Retina (tissue), 1 donor: ENCODE measurements at regions not wholly inside any gene's neighbourhood (a gene's known extent, or its start where the extent isn't known, plus 50 kb on each side); places are given as distances from the start of the nearest gene placed in this dataset.

ENCODE experiments used
- DNase-seq: peaks from one replicate; pipeline ENCODE4 v3.0.0-alpha.2; 2016

DNA sequence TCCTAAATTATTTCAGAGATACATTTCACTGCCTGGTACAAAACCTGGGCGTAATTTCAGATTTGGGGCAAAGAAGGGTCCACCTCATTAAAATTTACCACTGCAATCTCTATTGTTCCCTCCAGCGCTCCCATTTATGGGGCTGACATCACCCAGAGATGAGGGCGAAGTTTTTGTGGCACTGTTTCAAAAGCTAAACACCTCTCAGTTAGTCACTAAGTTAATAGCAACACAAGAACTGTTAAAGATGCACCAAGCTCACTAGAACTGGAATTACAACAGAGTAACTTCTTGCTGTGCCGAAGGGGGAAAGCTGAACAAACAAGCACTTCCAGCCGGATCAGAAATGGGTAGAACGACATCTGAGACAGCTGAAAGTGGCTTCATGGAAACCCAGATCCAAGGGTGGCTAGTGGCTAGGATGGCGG is 179.4 kb downstream of the GATA3 start:
- no peak for DNase-seq

GRCh38 chr10:8235253-8236027 is 181.0 kb downstream of the GATA3 start:
- DNase-seq: no peak

DNA sequence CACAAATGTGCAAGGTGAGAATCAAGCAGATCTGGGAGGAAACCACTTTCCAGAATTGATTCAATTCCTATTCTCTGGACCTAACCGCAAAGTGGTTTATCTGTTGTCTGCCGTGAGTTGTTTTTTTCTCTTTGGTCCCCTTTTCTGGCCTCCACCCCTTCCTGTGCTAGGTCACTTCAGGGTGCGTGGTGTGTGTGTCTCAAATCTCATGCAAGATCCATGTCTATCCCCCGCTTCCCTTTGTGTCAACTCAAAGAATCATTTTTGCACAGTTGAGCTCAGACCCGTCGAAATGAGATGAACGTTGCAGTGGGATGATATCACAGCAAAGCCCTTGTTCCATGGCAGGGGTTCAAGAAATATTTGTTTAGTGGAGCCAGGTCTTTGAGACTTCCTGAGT is 184.5 kb downstream of the GATA3 start:
- no peak for DNase-seq

GRCh38 chr10:8240861-8241260 is 186.4 kb downstream of the GATA3 start:
- DNase-seq: no peak

DNA sequence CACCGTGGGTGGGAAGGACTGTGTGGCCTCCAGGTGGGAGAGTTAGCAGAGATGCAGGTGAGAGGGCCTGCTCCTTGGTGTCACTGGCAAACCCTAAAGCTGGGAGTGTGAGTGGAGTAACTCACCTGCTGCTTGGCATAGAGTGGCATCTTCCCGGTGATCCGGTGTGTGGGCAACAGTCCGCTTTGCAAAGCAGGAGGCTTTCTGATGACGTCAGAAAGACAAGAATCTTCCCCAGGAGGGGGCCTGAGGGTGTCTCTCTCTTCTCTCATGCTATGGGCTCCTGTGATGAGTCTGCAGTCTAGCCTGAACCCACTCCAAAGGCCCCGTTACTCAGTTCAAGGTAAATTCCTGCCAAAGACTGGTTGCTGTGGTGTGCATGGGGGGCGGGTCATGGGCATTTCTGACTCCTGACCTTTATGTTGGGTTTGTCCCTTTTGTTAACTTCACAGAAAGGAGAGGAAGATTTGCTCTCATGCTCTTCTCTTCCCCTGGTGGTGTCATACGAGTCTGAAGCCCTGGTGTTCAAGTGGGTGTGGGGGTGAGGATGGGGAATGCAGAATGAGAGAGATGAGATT is 187.9 kb downstream of the GATA3 start:
- no peak for DNase-seq

- no peak for DNase-seq
These were observed 190.8 kb downstream of the GATA3 start for GRCh38 chr10:8245131-8245813.

GRCh38 chr10:8245814-8246142 is 191.3 kb downstream of the GATA3 start:
- DNase-seq: no peak

DNA sequence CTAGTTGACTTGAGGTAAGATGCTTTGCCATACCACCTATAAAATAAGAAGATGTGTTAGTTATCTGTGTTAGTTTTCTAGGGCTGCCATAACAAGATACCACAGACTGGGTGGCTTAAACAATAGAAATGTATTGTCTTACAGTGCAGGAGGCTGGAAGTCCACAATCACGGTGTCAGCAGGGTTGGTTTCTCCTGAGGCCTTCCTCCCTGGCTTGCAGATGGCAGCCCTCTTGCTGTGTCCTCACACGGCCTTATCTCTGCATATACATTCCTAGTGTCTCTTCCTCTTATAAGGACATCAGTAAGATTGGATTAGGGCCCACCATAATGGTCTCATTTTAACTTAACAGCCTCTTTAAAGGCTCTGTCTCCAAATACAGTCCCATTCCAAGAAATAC is 192.1 kb downstream of the GATA3 start:
- DNase-seq: no peak

GRCh38 chr10:8247191-8247590 is 192.7 kb downstream of the GATA3 start:
- DNase-seq: no peak

DNA sequence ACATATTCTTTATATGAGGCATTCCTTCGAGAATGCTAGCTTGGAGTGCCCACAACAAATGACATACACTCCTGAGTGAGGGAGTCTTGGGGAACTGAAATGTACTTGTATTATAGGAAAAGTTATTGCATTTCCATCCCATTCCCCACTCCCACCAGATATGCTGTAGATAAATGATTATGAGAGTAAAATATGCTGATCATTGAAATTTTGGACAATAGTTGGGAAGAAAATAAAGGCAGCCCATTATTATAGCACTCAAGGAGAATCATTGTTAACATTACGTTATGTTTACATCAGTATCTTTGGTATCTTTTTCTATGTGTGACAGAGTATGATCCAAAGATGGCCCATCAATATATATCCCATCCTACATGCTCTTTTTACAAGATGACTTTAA is 194.4 kb downstream of the GATA3 start:
- no peak for DNase-seq

- no peak for DNase-seq
These were observed 199.9 kb downstream of the GATA3 start for GRCh38 chr10:8254350-8254749.

- DNase-seq: no peak
These were observed 200.8 kb downstream of the GATA3 start for GRCh38 chr10:8255301-8255700.

GRCh38 chr10:8260645-8261044 is 206.2 kb downstream of the GATA3 start:
- no peak for DNase-seq

DNA sequence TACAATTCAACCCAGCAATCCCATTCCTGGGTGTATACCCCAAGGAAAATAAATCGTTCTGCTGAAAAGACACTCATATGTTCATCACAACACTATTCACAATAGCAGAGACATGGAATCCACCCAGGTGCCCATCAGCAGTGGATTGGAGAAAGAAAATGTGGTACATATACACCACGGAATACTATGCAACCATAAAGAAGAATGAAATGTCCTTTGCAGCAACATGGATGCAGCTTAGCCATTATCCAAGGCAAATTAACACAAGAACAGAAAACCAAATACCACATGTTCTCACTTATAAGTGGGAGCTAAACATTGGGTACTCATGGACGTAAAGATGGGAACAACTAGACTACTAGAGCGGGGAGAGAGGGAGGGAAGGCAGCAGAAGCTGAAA is 207.8 kb downstream of the GATA3 start:
- no peak for DNase-seq

DNA sequence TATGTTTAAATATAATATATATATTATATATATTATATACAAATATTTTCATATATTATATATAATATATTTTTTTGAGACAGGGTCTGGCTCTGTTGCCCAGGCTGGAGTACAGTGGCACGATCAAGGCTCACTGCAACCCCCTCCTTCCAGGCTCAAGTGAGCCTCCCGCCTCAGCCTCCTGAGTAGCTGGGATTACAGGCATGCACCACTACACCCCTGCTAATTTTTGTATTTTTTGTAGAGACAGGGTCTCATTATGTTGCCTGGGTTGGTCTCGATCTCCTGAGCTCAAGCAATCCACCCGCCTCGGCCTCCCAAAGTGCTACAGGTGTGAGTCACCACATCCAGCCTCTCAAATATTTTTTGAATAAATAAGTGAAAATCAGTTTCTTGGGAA is 215.5 kb downstream of the GATA3 start:
- DNase-seq: no peak

- DNase-seq: no peak
These were observed 218.4 kb downstream of the GATA3 start for GRCh38 chr10:8272794-8273425.

DNA sequence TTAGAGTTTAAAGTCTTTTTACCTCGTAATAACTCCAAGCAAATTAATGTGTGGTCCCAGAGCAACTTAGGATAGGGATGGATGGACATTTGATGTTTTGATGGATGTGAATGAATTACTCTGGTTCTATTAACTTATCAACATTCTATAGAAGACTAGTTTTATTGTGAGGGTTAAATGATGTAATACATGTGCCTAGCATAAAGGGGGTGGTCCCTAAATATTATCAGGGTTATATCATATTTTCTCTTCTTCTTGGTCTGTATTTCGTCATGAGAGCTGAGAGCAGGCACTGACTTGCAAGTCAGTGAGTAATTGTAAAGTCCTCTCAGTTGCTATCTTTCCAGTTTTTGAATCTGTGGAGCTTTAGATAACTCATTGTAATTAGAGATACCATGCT is 219.3 kb downstream of the GATA3 start:
- no peak for DNase-seq

DNA sequence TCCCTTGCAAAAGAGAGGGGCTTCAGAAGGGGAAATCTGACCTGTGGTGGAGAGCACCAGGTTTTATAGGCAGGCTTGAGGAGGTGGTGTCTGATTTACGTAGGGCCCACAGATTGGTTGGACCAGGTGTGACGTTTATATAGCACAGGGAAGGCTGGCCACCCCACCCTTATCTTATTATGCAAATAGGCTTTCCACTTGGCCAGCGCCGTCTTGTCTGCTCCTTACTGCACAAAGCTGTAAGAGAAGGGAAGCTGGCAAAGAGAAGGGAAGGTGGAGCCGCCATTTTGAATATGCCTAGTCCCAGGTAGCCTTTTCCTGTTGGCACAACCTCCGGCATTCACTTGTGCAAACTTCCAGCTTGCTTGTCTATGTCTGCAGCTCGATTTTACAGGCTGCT is 221.4 kb downstream of the GATA3 start:
- no peak for DNase-seq

GRCh38 chr10:8278099-8278498 is 223.6 kb downstream of the GATA3 start:
- no peak for DNase-seq

DNA sequence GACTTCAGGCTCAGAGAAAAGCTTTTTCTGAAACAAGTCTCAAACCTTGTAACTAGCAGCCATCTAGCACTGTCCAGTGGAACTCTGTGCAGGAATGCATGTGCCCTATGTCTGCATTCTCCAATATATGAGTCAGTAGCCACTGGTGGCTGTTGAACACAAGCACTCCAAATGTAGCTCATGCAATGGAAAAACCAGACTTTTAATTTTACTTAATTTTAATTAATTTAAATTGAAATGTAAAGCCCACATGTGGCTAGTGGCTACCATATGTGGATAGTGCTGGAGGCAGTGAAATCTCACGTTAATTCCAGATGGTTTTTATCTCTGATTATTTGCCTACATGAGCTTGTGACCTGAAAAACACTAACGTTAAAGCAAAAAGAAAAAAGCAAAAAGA is 225.1 kb downstream of the GATA3 start:
- DNase-seq: no peak

GRCh38 chr10:8280946-8281345 is 226.5 kb downstream of the GATA3 start:
- no peak for DNase-seq

DNA sequence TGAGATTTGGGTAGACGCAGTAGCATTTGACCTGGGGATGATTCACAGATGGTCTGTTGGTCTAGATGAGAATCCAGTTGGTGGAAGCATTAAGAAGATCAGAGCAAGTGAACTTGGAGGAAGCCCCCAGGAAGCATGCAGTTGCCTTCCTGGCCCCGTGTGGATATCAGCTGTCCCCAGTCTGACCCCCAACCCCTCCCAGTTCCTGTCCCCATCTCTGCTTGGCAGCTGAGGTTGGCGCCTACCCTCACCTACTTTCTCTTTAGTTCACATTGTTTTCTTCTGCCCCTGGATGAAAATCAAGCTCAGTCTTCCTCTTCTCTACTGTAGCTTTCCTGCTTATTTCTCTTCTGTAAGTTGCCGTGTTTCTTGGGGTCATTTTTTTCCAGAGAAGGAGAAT is 227.9 kb downstream of the GATA3 start:
- no peak for DNase-seq

- no peak for DNase-seq
These were observed 228.8 kb downstream of the GATA3 start for GRCh38 chr10:8283166-8283905.
